GM18867 (cell line): ENCODE measurements at regions not wholly inside any gene's neighbourhood (a gene's known extent, or its start where the extent isn't known, plus 50 kb on each side); places are given as distances from the start of the nearest gene placed in this dataset.

ENCODE experiments used
- ATAC-seq: cut with Tn5 transposase; IDR thresholded peaks from one replicate; pipeline ENCODE4 v1.9.1; 2021; ENCODE audit warnings: mild to moderate bottlenecking, moderate library complexity; ENCODE audit not compliant: unreplicated experiment

GRCh38 chr13:103754783-103755182 is 688.6 kb upstream of the SLC10A2 start:
- ATAC-seq = no peak

GRCh38 chr13:103734837-103735236 is 668.6 kb upstream of the SLC10A2 start:
- ATAC-seq = no peak

- ATAC-seq = no peak
Observed at GRCh38 chr13:103731959-103732358, 665.7 kb upstream of the SLC10A2 start.

- no peak for ATAC-seq
Observed at GRCh38 chr13:103730407-103730806, 664.2 kb upstream of the SLC10A2 start.

- ATAC-seq = no peak
Observed at GRCh38 chr13:103726808-103727207, 660.6 kb upstream of the SLC10A2 start.

GRCh38 chr13:103716718-103717117 is 650.5 kb upstream of the SLC10A2 start:
- no peak for ATAC-seq

- no peak for ATAC-seq
Observed at GRCh38 chr13:103715335-103715734, 649.1 kb upstream of the SLC10A2 start.

- no peak for ATAC-seq
Observed at GRCh38 chr13:103703246-103703645, 637.0 kb upstream of the SLC10A2 start.

- ATAC-seq = no peak
Observed at GRCh38 chr13:103698000-103698399, 631.8 kb upstream of the SLC10A2 start.

- ATAC-seq = no peak
Observed at GRCh38 chr13:103695320-103695719, 629.1 kb upstream of the SLC10A2 start.

- no peak for ATAC-seq
Observed at GRCh38 chr13:103694471-103694870, 628.3 kb upstream of the SLC10A2 start.

GRCh38 chr13:103694033-103694432 is 627.8 kb upstream of the SLC10A2 start:
- ATAC-seq = no peak

GRCh38 chr13:103692442-103692841 is 626.2 kb upstream of the SLC10A2 start:
- ATAC-seq = no peak

- no peak for ATAC-seq
Observed at GRCh38 chr13:103676329-103676728, 610.1 kb upstream of the SLC10A2 start.

- ATAC-seq = no peak
Observed at GRCh38 chr13:103671547-103671946, 605.3 kb upstream of the SLC10A2 start.

- no peak for ATAC-seq
Observed at GRCh38 chr13:103663996-103664395, 597.8 kb upstream of the SLC10A2 start.

GRCh38 chr13:103656311-103656710 is 590.1 kb upstream of the SLC10A2 start:
- ATAC-seq = no peak

- no peak for ATAC-seq
Observed at GRCh38 chr13:103640606-103641005, 574.4 kb upstream of the SLC10A2 start.

GRCh38 chr13:103639326-103639725 is 573.1 kb upstream of the SLC10A2 start:
- no peak for ATAC-seq

- no peak for ATAC-seq
Observed at GRCh38 chr13:103638706-103639105, 572.5 kb upstream of the SLC10A2 start.

GRCh38 chr13:103634066-103634465 is 567.8 kb upstream of the SLC10A2 start:
- ATAC-seq = no peak

- no peak for ATAC-seq
Observed at GRCh38 chr13:103625194-103625593, 559.0 kb upstream of the SLC10A2 start.

- no peak for ATAC-seq
Observed at GRCh38 chr13:103618151-103618550, 551.9 kb upstream of the SLC10A2 start.

- no peak for ATAC-seq
Observed at GRCh38 chr13:103615771-103616170, 549.6 kb upstream of the SLC10A2 start.
